GM18868 (cell line): ENCODE measurements at regions not wholly inside any gene's neighbourhood (a gene's known extent, or its start where the extent isn't known, plus 50 kb on each side); places are given as distances from the start of the nearest gene placed in this dataset.

Experiments used
- ATAC-seq: cut with Tn5 transposase; IDR thresholded peaks from one replicate; pipeline ENCODE4 v1.9.1; 2021; ENCODE audit warnings: mild to moderate bottlenecking, moderate library complexity; ENCODE audit not compliant: unreplicated experiment

- no peak for ATAC-seq
Observed at GRCh38 chr14:104355101-104356019, 217.0 kb downstream of the KIF26A start.

GRCh38 chr14:104356020-104356737 lies 217.8 kb downstream of the KIF26A start:
- ATAC-seq, result no peak

DNA sequence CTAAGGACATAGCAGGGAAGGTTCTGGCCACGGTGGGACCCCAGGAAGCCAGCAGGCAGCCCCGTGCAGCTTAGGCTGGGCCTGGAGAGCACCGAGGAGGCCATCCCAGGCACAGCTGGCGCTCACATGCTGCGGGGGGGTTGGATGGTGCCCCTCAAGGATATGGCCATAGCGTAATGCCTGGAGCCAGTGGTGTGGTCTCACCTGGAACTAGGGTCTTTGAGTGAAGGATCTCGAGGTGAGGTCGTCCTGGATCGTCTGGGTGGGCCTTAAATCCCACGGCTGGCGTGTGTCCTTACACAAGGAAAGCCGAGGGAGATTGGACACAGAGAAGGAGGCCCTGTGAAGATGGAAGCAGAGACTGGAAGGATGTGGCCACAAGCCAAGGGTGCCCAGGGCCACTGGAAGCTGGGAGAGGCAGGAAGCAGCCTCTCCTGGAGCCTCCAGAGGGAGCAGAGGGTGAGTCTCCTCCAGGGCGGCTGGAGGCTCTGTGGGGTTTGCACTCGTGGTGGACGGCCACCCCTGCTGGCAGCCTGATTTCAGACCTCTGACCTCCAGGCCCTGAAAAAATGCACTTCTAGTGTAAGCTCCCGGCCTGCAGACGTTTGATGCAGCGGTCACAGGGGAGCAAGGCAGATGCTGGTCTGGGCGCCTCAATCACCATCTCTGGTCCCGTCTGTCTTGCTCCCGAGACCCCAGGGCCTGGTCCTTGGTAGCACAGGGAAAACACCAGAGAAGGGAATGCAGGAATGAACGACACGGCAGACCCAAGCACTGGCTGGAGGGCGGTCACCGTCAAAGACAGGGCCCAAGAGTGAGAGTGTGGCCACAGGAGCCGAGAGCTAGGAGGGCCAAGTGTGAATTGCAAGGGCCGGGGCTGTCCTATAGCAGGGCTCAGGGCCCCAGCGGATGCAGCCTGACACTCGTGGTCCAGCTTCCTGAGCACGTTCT lies 218.6 kb downstream of the KIF26A start:
- ATAC-seq, result no peak

DNA sequence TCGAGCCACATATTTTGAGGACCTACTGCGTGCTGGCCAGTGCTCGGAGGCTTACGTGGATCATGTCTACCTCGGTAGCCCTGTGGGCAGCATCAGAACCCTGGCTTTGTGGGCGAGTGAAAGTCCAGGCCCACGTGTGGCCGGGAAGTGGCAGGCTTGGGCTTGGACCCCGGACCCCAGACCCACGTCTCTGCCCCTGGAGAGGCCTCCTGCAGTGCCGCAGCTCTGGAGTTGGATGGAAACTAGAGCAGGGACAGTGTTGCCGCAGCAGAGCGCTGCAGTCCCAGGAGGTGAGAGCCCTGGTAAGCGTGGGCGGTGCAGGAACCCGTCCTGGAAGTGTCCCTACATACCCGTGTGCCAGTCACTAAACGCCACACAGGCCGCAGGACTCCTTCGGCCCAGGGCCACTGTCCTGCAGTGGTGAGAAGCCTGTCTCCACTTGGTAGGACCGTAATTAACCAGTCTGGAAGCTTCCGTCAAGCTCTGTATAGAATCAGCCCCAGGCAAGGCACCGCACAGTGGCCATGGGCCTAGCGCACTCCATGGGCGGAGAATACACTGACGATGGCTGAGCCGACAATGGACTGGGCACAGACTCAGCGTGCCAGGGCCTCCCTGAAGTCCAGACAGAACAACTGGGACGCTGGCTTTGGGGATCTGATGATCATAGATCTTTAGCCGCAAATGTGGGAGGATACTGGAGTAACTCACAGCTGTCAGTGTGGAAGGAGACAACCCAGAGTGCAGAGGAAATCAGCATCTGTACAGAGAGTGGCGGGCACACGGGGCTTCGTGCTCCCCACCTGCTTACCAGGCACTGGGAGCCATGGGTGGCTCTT lies 219.5 kb downstream of the KIF26A start:
- no peak for ATAC-seq

GRCh38 chr14:104358528-104359300 lies 220.3 kb downstream of the KIF26A start:
- no peak for ATAC-seq

- ATAC-seq, result no peak
Observed at GRCh38 chr14:104359301-104359968, 220.1 kb upstream of the C14orf180 start.

DNA sequence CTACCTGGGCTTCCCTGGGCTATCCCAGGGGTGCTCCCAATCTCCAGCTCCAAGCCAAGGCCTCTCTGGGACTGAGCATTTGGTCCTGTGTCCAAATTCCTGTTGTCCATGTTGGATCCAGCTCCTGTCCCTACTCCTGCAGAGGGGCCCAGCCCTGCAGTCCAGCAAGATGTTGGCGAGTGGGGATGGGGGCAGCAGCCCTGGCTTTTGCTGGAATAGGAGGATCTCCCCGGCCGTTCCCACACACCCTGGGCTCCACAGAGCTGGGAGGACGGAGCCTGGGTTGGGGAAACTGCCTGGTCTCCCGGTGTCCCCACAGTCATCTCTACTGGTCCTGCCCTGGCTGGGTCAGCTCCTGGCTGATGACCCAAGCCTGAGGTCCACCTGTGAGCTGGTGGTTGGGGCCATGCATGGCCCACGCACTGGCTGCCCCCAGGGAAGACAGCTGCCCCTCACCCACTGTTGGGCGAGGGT lies 219.6 kb upstream of the C14orf180 start:
- ATAC-seq, result no peak

DNA sequence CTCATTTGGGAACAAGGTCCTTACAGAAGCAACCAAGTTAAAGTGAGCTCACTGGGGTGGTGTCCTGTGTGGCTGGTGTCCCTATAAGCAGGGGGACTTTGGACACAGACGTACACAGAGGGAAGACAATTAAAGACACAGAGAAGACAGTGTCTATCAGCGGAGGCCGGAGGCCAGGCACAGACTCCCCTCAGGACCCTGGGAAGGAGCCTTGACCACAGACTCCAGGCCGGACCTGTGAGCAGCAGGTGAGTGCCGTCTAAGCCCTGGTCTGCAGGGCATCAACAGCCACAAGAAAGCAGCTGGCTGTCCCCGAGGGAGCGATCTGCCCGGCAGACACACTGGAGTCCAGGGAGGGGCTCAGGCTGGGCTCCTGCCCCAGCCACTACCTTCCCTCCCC lies 219.1 kb upstream of the C14orf180 start:
- no peak for ATAC-seq

DNA sequence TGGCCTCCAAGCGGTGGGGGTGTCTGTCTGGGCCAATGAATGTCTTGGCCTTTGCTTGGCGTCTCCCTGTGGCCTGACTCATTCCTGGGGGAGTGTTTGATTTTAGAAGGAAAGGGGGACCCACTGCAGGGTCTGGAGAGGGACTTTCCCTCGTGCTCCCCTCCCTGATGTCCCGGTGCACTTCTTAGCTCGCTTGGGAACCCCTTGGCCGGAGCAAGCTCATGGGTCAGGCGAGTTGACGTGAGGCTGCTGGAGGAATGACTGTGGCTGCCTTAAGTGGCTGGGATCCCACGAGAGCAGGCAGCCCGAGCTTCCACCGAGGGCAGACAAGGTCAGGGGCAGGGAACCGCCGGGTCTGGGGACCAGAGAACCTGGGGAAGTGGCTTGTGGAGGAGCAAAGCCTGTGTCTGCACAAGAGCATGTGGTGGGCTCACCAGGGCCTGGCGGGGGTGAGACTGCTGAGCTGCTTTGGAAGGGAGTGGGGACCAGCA lies 218.4 kb upstream of the C14orf180 start:
- ATAC-seq, result no peak

DNA sequence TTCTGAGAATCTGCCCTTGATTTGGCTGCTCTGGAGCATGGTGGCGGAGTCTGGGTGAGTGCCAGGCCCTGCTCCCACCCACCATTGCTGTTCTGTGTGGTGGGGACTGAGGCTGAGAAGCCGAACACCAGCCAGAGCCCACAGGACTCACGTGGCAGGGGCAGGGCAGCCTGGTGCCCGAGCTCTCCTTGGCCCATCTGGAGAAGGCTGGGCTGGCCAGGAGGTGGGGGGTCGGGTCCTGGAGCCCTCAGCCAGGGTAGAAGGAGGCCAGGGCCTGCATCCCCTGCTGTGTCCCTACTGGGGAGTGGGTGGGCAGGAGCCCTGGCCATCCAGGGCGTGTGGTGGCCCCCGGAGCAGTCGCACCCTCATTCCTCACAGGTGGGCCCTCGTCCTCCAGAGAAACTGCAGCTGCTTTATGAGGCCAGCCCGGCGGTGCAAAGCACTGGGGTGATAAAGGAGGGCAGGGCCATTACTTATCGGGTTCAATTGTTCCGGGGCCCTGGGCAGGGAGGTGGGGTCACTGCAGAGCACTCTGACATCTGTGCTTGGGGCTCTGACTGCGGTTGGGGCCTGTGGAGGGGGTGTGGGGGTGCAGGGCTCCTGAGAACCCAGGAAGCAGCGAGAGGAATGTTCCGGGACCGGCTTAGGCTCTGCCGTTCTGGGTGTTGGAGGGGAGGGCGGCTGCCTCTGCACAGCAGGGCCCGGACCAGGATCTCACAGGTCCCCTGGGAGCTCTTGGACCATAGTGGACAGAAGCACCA lies 217.5 kb upstream of the C14orf180 start:
- ATAC-seq, result no peak

DNA sequence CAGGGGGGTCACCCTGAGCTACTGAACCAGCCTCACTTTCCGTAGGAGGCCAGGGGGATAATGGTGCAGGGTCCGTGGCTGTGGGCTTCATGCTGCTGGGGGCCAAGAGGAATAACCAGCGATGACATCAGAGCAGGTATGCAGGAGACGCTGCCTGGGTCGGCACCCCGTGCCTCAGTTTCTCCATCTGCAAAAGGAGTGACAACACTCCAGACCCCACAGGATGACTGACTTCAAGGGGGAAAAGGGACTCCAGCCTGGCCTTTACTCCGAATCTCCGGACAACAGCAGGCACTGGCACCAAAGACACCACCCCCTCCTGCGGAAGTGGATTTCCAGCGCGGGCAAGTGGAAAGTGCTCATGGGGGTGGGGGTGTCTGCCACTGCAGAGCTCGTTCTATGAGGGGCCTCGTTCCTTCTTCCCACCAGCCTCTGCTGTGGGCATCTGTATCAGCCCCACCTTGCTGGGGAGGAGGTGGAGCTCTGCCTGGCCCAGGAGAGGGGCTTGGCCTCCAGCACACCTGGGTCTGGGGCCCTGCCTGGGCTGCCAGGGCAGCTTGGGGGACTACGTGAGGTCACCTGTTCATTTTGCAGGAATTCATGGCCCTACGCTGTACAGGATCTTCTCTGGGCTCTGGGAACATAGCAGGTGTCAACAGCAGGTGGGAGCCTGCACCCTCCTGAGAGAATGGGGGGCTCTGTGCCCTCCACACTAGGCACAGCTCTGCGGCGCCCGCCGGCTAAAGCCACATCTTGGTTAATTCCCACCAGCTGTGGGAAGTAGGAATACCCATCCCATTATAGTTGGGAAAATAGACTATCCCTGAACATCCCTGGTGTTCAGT lies 216.6 kb upstream of the C14orf180 start:
- ATAC-seq, result no peak

GRCh38 chr14:104363891-104364760 lies 215.4 kb upstream of the C14orf180 start:
- no peak for ATAC-seq

- no peak for ATAC-seq
Observed at GRCh38 chr14:104364830-104365229, 214.7 kb upstream of the C14orf180 start.

- no peak for ATAC-seq
Observed at GRCh38 chr14:104366931-104367865, 212.4 kb upstream of the C14orf180 start.
